HG03521 (cell line): ENCODE measurements at regions not wholly inside any gene's neighbourhood (a gene's known extent, or its start where the extent isn't known, plus 50 kb on each side); places are given as distances from the start of the nearest gene placed in this dataset.

Source experiments
- ATAC-seq: cut with Tn5 transposase; IDR thresholded peaks from one replicate; pipeline ENCODE4 v1.9.1; 2021; ENCODE audit warnings: mild to moderate bottlenecking, moderate library complexity; ENCODE audit not compliant: unreplicated experiment

DNA sequence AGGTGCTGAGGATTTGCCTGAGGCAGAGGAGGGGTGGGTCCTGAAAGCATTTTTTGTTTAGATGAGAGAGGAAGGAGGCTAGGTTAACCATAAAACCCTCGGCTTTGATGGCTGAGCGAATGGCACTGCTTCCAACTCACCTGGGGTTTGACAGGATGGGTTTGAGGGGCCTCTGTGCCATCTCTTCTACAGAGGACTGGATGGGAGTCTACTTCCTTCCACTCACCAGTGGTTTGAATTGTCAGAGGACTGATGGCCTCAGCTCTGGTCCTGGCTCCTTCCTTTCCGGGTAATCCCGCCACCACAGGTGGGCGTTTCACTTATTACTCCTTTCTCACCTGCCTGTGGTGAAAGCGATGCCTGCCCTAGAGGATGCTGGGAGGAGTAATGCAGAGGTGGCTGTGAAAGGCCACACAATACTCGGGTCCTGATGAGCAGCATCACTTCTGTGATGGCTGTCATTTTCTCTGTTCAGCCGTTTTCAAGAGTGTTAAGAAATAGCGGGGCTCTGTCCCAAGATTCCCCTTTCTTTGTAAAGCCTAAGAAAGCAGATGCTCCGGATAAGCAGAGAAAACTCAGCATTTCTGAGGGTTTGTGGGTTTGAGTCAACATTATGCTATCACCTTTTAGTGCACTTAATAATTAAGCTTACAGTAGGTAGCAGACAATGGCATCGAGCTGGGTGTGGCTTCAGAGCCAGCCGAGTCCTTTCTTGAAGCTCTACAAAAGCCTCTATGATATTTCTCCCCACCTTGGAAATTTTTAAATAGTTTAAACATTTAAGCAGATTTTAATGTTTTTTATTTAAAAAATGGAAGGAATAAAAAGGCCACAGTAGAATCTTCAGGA, 220.7 kb downstream of the HLX start:
- no peak for ATAC-seq

DNA sequence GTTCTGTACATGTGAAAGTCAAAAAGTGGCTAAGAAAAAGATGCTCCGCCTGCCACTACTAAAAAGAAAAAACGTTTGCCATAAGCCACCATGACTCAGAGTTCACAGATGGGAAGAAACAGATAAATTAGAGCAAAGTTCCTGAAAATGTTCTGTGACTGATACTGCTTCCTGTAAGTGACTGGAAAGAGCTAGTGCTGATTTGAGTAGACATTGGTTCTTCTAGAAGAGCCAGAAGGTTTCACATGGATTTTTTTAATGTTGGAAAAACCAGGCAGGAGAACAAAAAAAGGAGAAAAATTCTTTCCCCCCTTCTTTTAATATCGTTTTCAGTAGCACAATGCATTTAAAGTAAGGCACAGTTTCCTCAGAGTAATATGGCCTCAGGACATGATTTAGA, 221.4 kb downstream of the HLX start:
- ATAC-seq, result no peak

DNA sequence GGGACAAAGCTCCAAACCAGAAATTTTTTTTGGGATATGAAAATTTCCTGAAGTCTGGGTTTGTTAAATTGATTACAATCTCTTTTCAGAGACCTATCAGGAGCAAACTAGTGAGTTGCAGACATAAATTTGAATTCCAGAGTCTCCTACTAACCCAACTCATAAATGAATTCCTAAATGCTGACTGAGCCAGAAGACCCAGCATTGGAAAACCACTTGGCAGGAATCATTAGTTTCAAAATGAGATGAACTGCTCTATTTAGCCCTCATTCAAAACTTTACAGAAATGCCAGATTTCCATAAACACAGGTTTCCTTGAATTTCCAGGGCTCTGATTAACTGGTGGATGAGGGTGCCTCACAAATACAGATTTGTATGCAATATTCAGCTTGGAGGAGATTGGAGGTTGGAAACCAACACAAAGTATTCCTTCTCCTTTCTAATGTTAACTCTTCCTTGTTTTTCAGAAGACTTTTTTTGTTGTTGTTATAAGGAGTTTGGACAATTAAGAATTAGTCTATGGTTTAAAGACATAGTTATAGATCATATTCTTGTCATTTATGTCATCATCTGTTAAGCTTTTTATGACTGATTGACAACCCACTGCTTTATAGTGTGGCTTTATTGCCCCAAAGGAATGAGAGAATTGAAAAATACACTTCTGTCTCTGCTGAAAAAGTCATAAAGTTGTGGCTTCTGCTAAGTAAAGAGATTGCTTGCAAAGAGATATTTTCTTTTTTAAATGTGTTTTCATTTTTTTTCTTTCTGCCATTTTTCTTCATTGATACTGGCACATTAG, 222.8 kb downstream of the HLX start:
- ATAC-seq, result no peak

DNA sequence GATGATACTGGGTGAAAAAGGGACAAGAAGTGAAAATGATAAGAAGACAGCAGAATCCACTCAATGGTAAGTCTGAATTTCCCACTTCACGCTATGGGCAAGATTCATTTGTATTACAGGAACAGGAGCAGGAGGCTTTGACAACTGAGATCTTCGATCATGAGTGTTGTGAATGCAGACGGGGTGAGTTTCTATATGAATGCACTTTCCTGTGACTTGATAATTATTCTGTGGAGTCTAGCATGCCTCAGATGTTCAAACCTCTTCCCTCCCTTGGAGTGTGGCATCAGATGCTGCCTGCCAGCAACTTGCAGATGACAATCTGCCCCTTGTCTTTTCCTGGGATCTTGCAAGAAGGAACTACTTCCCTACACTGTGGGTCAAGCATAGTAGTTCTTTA, 225.4 kb downstream of the HLX start:
- ATAC-seq, result no peak

DNA sequence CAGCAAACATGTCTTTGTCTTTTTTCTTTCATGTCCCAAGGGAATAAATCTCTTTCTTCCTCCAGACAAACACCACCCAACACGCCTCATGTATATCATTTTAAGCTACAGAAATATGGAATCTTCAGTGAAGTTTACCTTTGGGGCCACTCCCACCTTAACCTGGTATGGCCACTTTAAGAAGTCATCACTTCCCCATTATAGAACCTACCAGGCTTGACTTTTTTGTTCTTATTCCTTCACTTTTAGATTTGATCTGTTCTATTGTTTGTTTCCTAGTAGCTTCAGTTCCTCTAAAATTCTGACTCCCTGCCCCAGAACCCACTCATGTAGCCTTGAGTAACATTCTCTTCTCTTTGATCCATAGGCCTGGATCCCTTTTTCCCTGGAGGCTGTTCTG, 226.3 kb downstream of the HLX start:
- no peak for ATAC-seq

DNA sequence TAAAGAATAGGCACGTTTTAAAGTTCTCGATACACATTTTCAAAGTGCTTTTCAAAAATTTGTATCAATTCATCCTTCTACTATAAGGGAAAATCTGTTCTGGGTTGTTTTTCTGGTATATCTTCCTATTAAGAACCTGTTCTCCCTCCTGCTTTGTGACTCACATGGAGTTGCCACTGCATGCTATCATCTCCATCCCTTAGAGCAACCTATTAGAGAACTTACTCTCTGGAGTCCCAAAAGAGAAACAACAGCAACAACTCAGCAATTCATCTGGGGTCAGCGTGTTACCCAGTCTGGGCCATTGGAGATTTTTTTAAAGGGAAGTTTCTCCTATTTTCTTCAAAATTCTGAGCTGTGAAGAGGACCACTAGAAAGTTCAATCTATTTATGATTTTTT, 227.4 kb downstream of the HLX start:
- no peak for ATAC-seq

DNA sequence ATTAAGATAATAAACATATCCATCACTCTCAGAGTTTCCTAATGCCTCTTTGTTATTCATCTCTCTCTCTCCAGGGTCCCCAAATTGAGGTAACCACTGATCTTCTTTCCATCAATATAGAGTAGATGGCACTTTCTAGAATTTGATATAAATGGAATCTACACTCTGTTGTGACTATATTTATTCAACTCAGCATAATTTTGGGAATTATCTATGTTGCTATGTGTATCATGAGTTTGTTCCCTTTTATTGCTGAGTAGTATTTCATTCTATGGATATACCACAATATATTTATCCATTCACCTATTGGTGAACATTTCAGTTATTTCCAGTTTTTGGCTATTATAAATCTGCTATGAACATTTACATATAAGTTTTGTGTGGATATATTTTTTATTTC, 230.7 kb downstream of the HLX start:
- ATAC-seq, result no peak

DNA sequence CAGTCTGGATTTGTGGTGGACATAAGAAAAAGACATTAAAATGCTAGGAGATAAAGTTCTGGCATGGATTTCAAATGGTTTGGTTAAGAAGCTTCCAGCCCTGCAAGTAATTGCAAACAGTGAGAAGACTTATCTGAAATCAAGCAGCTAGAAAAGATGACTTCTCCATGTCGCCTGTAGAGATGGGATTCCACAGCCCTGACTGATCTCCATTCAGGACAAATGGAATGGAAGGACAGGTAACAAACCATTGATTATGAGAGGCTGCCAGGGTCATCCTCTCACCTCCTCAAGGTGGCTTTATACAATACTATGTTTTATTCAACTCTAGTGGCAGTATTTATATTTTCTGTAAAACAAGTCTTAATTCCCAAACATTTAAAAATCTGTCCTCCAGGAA, 237.9 kb downstream of the HLX start:
- ATAC-seq, result no peak

DNA sequence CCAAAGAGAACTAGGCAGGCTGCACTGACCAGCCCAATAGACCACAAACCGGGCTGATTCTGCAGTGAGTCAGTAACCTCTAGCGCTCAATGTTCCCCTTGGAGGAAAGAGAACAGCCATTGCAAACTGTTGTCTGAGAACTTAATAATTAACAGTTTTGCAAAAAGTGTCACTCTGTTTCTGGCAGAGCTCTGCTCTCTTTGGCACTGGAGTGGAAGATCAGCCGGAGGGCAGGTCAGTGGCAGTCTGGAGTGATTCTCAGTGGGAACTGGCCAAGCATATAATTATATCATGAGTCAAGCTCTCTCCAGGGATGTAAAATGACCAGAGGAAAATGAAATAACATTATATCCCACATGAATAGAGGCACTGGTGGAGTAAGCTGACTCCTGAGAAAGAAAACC, 238.3 kb downstream of the HLX start:
- ATAC-seq, result no peak

DNA sequence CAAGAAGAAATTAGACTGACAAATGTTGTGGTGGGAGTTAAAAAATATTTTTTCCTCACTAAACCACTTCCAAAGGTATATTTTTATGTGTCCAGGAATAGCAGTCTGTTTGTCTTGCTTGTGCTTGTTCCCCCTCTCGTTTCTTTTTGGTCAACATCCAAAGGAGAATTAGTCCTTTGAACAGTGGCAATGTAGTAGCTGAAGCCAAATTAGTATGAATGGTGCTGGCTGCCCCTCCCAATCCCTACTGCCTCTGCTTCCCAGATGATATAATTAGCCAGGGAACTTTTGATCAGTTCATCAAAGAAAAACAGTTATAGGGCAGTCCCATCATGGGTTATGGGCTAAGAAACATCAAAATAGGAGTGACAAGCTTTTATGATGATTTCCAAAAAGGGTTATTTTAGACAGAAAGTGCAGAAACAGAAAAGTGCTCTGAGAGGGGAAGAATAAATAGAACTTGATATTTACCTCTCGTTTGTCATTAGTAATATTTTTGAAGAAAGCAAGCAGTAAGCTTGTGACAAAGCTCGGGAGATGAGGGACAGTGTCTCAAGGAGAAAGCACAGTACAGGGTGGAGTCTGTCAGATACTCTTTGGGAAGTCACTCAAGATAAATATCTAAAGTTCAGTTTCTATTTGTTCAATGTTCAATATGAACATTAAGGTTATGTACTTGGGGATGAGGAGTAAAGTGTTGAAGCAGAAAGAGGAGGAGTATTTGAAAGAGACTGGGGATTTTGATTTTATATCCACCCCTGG, 239.1 kb downstream of the HLX start:
- ATAC-seq, result no peak

DNA sequence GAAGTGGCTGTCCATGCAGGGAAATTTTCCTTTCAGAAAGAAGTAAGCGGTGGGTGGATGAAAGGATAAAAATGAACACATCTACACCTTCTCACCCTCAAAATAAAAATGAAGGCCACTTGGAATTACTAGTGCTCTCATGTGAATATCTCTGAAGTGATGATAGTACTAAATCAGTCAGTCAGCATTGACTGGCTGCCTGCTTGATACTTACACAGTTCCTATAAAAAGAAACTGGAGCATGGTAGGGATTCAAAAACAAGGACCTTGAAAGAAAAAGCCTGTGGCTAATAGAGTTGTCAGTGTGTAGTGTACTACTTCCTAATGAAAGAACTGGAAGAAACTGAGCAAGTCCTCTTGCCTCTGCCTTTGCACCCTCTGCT, 239.7 kb downstream of the HLX start:
- ATAC-seq, result no peak

DNA sequence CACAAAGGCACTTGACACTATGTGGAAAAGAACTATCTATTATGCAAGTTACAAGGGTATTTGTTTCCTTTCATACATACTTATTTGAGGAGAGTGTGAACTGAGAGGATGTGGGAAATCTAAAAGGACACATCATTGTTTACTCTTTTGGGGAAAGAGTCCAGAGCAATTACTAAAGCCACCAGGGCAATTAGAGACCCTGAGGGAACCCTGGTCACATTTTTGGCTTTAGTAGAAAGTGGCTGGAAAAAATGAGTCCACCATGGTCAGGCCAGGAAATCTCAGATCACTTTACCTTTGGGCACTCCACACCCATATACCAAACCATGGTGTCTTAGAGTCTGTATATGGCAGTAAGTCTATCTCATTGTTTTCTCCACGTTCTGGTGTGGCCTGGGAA, 243.3 kb downstream of the HLX start:
- no peak for ATAC-seq

DNA sequence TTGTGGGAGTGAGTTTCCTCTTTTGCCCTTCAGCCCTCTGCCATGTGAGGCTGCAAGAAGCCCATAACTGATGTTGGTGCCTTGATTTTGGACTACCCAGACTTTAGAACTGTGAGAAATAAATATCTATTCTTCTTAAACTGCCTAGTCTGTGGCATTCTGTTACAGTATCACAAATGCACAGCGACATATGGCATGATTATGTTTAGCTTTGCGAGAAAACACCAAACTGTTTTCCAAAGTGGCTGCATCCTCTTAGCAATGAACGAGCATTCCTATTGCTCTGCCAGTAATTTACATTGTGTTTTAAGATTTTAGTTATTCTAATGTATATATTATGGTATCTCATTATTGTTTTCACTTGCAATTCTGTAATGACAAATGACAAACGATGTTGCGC, 246.7 kb downstream of the HLX start:
- no peak for ATAC-seq

DNA sequence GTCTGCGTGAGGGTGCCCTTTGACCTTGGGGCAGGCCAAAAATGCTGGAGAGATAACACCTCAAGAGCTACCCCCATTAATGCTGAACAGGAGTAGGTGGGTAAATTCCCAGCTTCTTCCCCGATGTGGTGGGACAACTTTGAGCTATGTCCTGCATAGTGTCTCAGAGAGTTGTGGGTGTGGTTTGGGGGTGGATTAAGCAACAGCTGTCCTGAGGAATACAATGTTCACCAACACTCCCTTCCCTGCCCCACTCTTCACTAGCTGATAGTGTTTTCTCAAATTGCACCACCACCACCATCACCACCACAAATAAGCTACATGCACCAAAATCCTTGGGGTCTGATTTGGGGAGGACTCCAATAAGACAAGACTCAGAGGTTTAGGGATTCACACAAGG, 258.4 kb downstream of the HLX start:
- no peak for ATAC-seq

DNA sequence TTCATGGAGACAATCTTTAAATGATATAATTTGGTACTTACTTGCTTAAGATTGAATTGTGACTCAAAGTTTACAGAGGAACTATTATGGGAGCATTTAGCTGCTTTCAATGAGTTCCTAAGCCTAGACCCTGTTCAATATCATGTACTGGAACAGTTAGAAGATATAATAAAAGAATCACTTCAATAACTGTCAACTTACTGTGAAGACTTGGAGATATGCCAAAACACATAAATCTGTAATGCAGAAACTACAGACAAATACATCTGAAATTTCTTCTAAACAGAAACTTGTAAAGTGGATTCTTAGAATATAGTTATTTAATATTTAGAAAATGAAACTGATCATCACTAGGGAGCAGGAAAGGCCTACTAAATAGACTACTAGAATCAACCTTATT, 259.3 kb downstream of the HLX start:
- no peak for ATAC-seq

DNA sequence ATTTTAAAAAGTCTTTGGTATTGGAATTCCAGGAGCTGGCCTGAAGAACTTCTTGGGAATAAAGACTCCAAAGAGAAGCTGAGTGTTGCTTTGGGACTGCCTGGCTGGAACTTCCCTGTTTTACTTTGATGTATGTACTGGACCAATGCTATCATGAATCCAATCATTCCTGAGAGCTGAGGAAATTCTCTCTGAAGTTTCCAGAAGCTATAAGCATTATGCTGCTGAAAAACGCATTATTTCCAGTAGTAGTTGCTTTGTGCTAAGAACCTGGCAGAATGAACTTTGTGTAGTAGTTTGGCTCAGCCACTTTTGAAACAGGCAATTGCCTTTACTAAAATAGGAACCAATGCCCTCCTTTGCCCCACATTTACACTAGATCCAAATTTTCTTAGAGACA, 260.7 kb downstream of the HLX start:
- ATAC-seq, result no peak

DNA sequence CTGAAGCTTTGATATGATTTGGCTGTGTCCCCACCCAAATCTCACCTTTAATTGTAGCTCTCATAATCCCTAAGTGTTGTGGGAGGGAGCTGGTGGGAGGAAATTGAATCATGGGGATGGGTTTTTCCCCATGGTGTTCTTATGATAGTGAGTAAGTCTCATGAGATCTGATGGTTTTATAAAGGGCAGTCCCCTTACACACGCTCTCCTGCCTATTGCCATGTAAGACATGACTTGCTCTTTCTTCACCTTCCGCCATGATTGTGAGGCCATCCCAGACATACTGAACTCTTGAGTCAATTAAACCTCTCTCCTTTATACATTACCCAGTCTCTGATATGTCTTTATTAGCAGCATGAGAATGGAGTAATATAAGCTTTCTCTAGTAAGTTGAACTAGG, 261.9 kb downstream of the HLX start:
- ATAC-seq, result no peak

DNA sequence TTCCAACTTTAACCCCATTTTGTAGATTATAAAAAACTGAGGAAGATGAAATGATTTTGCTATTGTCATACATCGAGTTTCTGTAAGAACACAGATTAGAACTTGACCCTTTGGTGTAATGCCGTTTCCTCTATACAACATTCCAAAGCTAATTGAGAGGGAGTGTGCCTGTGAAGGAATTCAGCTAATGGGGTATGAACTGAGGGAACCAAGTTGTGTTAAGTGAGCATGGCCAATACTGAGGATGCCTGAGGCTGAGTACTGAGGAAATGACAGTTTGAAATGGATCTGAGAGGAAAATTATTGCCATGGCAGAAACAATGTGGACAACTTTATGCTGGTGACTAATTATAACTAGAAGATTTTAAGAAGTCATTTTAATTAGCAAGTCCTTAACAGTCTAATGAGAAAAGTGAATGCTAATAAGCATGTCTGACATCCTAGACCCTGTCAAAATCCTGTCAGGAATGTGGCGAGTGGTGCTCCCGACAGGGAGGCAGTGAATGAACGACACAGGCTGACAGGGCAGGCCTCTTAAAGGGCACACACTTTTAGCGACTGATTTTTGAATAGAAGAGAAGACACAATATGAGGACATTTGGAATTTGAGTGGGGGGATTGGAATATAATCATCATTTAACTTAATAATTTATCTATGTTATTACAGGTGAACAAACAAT, 262.5 kb downstream of the HLX start:
- ATAC-seq, result no peak

DNA sequence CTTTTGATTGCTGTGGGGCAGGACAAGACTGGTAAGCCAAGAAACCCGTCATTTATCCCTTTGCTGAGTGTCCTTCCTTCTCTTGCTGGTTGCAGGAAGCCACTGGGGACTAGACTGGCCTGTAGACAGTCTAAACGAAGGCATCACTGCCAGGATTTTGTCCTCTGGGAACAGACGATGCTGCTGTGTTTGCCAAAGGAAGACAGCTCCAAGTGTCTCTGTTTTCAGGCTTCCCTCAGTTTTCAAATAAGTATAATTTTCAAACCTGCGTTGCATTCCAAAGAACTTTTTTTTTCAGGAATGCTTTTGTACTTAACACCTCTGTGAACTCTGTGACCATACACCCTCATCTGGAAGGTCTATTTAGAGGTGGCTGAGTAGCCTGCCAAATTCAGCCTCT, 269.4 kb downstream of the HLX start:
- no peak for ATAC-seq

DNA sequence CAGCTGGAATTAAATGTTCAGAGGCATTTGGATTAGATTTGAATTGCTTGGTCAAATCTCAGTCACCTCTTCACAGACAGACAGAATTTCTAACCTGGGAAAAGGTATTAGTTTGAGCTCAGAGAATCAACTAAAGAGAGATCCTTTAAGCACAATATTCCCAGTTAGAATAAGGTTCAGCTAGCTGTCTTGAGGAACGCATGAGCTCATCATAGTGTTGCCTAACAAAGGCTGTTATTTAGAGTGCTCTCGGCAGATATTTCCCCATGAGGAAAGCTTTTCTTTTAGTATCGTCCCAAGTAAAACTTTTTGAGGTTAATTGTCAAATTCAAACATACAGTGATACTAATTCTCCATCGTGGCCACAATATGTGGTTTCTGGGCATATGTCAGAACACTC, 269.9 kb downstream of the HLX start:
- no peak for ATAC-seq

DNA sequence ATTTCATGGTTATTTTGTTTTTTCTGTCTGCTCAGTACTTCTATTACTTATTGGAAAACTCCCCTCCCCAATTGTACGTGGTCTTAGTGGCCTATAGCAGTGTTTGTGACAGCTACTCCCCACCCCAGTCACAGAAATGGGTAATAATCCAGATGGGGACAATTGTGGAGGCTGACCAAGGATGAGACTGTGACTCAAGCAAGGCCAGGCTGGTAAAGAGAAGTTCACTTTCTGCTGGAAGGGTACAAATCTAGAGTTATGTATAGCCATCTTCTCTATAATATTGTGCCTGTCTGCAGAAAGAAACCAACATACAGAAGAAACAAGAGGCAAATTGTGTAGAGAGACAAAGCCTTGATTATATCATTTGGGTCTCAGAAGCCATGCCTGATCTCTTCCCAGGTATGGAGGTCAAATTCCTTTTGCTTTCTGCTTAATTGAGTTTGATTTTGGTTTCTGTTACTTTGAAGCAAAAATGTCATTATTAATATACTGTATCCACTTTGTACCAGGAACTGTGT, 270.4 kb downstream of the HLX start:
- no peak for ATAC-seq
